ENCODE measurements at regions not wholly inside any gene's neighbourhood (a gene's known extent, or its start where the extent isn't known, plus 50 kb on each side); places are given as distances from the start of the nearest gene placed in this dataset.

DNA sequence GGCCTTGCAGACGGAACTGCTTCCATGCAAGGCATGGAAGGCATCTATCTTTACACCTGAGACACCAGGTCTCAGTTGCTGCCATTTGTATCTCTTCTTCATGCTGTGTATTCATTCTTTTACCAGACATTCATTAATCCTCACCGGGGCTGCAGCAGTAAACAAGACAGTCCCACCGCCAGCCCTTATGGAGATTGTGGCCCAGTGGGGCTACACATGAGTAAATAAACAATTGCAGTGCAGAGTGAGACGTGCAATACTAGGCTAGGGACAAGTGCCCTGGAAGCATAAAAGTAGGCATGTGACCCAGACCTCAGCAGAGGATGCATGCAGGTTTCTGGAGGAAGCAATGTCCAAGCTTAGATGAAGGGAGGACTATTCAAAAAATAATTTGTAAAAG, 497.6 kb upstream of the KLHL29 start:
- no peak overlapping the region for H3K23ac ChIP-seq (ENCODE audit: low read depth, low read length)
- ChIA-PET POLR2A (ENCODE audit: unreplicated experiment) (no interaction called here), CTCF (no interaction called here)
- no peak overlapping the region for H2BK20ac ChIP-seq (ENCODE audit: low read depth, low read length)
- no peak for ATAC-seq (ENCODE audit: low read depth)
- H3K9me1 ChIP-seq (ENCODE audit: insufficient read depth, low read length): no peaks in the 10 kb centered on the region
- no peak overlapping the region for H2AFZ ChIP-seq (replicated peaks; ENCODE audit: low read length, poor library complexity)
- no peak overlapping the region for H2BK5ac ChIP-seq (ENCODE audit: low read depth, low read length, poor library complexity, severe bottlenecking)
- no peak overlapping the region for H2AK5ac ChIP-seq (ENCODE audit: low read depth, low read length)
- no peaks in the 10 kb centered on the region for H3K36me3 ChIP-seq (ENCODE audit: control insufficient read depth, insufficient read depth, low read length)
- H3K4ac ChIP-seq (ENCODE audit: low read depth, low read length): no peak overlapping the region
- H3K56ac ChIP-seq (ENCODE audit: extremely low read depth, insufficient read depth, low read length): no peak overlapping the region
- no peak overlapping the region for H3K27ac ChIP-seq (ENCODE audit: insufficient read depth, low read length)
- H3K4me1 ChIP-seq (ENCODE audit: control insufficient read depth, insufficient read depth, low read length): no peaks in the 10 kb centered on the region
- no peak for DNase-seq
- H4K20me1 ChIP-seq (ENCODE audit: insufficient read depth, low read length): no peaks in the 10 kb centered on the region
- dilution Hi-C loops (cut with HindIII; ENCODE audit: low sequenced_read_pairs, unreplicated experiment) (no loop called here), intact Hi-C loops (cut with micrococcal nuclease) (no loop called here), in situ Hi-C loops (cut with MboI; ENCODE audit: low sequenced_read_pairs) (no loop called here)
- H2BK120ac ChIP-seq (ENCODE audit: low read depth, low read length): no peak overlapping the region
- WGBS, 2 experiments (ENCODE audit: extremely low coverage in 2 of 2, insufficient read length in 1 of 2): 20% methylated on average over 1 of the region's 4 CpGs; no CpG with 5 or more reads in 1 of the 2 experiments
- no peak overlapping the region for H4K8ac ChIP-seq (ENCODE audit: low read depth in 2 of 2, low read length in 2 of 2)
- H3K14ac ChIP-seq (replicated peaks; ENCODE audit: low read depth, low read length): no peak overlapping the region
- no peak overlapping the region for H4K91ac ChIP-seq (ENCODE audit: insufficient read depth, low read depth, low read length)
- no TSS peak for BruUV-seq (replicated peaks)
- H2BK15ac ChIP-seq (ENCODE audit: low read depth, low read length): no peak overlapping the region
- H3K4me2 ChIP-seq (ENCODE audit: low read depth, low read length): no peak overlapping the region
- no peak overlapping the region for H2AK9ac ChIP-seq (replicated peaks; ENCODE audit: low read depth, low read length, poor library complexity)
- H3K9ac ChIP-seq (ENCODE audit: low read depth, low read length): no peak overlapping the region
- H3K4me3 ChIP-seq (ENCODE audit: insufficient read depth, low read depth, low read length): no peak overlapping the region
- H3K79me1 ChIP-seq (ENCODE audit: low read depth in 1 of 2, low read length in 2 of 2): no peaks in the 10 kb centered on the region
- H3K9me3 ChIP-seq (ENCODE audit: control insufficient read depth, insufficient read depth, low read length): peaks cover 13% of the 10 kb centered on the region
- no peak overlapping the region for H3K18ac ChIP-seq (ENCODE audit: low read depth, low read length)
- no peak for TF ChIP-seq POLR2A (IDR thresholded peaks at IDR 0.05; ENCODE audit: low read depth, low read length)
- TF ChIP-seq SMC3 (IDR thresholded peaks at IDR 0.05; ENCODE audit: low read depth, low read length): no peak
- TF ChIP-seq BHLHE40 (IDR thresholded peaks at IDR 0.05; ENCODE audit: low read depth, low read length): no peak
- TF ChIP-seq MAFK (IDR thresholded peaks at IDR 0.05; ENCODE audit: low read depth, low read length): no peak
- TF ChIP-seq CEBPB (IDR thresholded peaks at IDR 0.05; ENCODE audit: low read depth, low read length): no peak
- no peak for TF ChIP-seq RFX5 (IDR thresholded peaks at IDR 0.05; ENCODE audit: low read depth, low read length)
- TF ChIP-seq RCOR1 (IDR thresholded peaks at IDR 0.05; ENCODE audit: insufficient replicate concordance, low read length): no peak
- no peak for TF ChIP-seq CHD1 (IDR thresholded peaks at IDR 0.05; ENCODE audit: low read depth, low read length)
- TF ChIP-seq MXI1 (IDR thresholded peaks at IDR 0.05; ENCODE audit: borderline replicate concordance, low read depth, low read length): no peak
- TF ChIP-seq MAZ (IDR thresholded peaks at IDR 0.05; ENCODE audit: borderline replicate concordance, low read depth, low read length): no peak
- TF ChIP-seq, protein P1, sequence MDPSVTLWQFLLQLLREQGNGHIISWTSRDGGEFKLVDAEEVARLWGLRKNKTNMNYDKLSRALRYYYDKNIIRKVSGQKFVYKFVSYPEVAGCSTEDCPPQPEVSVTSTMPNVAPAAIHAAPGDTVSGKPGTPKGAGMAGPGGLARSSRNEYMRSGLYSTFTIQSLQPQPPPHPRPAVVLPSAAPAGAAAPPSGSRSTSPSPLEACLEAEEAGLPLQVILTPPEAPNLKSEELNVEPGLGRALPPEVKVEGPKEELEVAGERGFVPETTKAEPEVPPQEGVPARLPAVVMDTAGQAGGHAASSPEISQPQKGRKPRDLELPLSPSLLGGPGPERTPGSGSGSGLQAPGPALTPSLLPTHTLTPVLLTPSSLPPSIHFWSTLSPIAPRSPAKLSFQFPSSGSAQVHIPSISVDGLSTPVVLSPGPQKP (IDR thresholded peaks at IDR 0.05; ENCODE audit: borderline replicate concordance, low read depth, low read length): no peak
- no peak for TF ChIP-seq RAD21 (IDR thresholded peaks at IDR 0.05; ENCODE audit: low read length)
- TF ChIP-seq, protein P2, sequence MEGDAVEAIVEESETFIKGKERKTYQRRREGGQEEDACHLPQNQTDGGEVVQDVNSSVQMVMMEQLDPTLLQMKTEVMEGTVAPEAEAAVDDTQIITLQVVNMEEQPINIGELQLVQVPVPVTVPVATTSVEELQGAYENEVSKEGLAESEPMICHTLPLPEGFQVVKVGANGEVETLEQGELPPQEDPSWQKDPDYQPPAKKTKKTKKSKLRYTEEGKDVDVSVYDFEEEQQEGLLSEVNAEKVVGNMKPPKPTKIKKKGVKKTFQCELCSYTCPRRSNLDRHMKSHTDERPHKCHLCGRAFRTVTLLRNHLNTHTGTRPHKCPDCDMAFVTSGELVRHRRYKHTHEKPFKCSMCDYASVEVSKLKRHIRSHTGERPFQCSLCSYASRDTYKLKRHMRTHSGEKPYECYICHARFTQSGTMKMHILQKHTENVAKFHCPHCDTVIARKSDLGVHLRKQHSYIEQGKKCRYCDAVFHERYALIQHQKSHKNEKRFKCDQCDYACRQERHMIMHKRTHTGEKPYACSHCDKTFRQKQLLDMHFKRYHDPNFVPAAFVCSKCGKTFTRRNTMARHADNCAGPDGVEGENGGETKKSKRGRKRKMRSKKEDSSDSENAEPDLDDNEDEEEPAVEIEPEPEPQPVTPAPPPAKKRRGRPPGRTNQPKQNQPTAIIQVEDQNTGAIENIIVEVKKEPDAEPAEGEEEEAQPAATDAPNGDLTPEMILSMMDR (conservative IDR thresholded peaks at IDR 0.05; ENCODE audit: low read depth, low read length): no peak
- no peak overlapping the region for H4K5ac ChIP-seq (ENCODE audit: low read depth, low read length)
- no peaks in the 10 kb centered on the region for H3K27me3 ChIP-seq (ENCODE audit: control insufficient read depth, insufficient read depth, low read length)

Data from IMR-90 (cell line).